ENCODE measurements at regions not wholly inside any gene's neighbourhood (a gene's known extent, or its start where the extent isn't known, plus 50 kb on each side); places are given as distances from the start of the nearest gene placed in this dataset.

GRCh38 chr13:72620874-72621273, 106.6 kb downstream of the MZT1 start:
- no peaks in the 10 kb centered on the region for H4K20me1 ChIP-seq (ENCODE audit: insufficient read depth)
- no peaks in the 10 kb centered on the region for H3K4me1 ChIP-seq (ENCODE audit: control insufficient read depth in 1 of 2, insufficient read depth in 2 of 2, low read length in 2 of 2)
- H3K9me2 ChIP-seq (ENCODE audit: insufficient read depth), result no peaks in the 10 kb centered on the region
- DNase-seq (ENCODE audit: low read depth, low spot score), result no peak
- RAD21 ChIA-PET (ENCODE audit: low non-redundant PET in 1 of 2, low total read pairs in 2 of 2, uncharacterized antibody in 2 of 2, unreplicated experiment in 2 of 2), result no interaction called here
- POLR2A ChIA-PET, result no interaction called here
- no peaks in the 10 kb centered on the region for H3K9me3 ChIP-seq (ENCODE audit: control insufficient read depth in 1 of 2, insufficient read depth in 1 of 2, low read depth in 1 of 2, low read length in 2 of 2)
- intact Hi-C loops (cut with micrococcal nuclease), result no loop called here
- no peak overlapping the region for H3K9ac ChIP-seq (ENCODE audit: low read length)
- H3K4me3 ChIP-seq (replicated peaks in 1 of 2; ENCODE audit: low read depth in 1 of 2, low read length in 2 of 2), result no peak overlapping the region
- no peak overlapping the region for H3K4me2 ChIP-seq (ENCODE audit: low read length)
- TF ChIP-seq ZBTB33 (IDR thresholded peaks at IDR 0.05; ENCODE audit: extremely low read depth, insufficient replicate concordance, low read length), result no peak
- no peak for TF ChIP-seq SRF (IDR thresholded peaks at IDR 0.05; ENCODE audit: low read depth)
- no peak for TF ChIP-seq ELF1 (IDR thresholded peaks at IDR 0.05; ENCODE audit: borderline replicate concordance, low read depth)
- no peak for TF ChIP-seq ZFX (IDR thresholded peaks at IDR 0.05)
- TF ChIP-seq YY1 (IDR thresholded peaks at IDR 0.05; ENCODE audit: extremely low read depth, insufficient replicate concordance, low read depth, low read length), result no peak
- TF ChIP-seq SIN3A (IDR thresholded peaks at IDR 0.05; ENCODE audit: low read depth), result no peak
- TF ChIP-seq MAX (IDR thresholded peaks at IDR 0.05), result no peak
- TF ChIP-seq POLR2AphosphoS5 (IDR thresholded peaks at IDR 0.05; ENCODE audit: low read depth, low read length), result no peak
- no peak for TF ChIP-seq POLR2A (IDR thresholded peaks at IDR 0.05; ENCODE audit: borderline replicate concordance, extremely low read depth, insufficient read depth, insufficient read length)
- H3K27me3 ChIP-seq (ENCODE audit: insufficient read depth, low read length), result no peaks in the 10 kb centered on the region
- no peaks in the 10 kb centered on the region for H3K79me2 ChIP-seq (ENCODE audit: insufficient read depth, low read length)
- no peak for ATAC-seq
- no peaks in the 10 kb centered on the region for H3K36me3 ChIP-seq (ENCODE audit: control insufficient read depth in 1 of 2, insufficient read depth in 2 of 2, low read length in 2 of 2)
- CTCF ChIA-PET, result no interaction called here
- no peak overlapping the region for H3K27ac ChIP-seq (ENCODE audit: low read depth, low read length)
- no TSS peak for BruUV-seq (replicated peaks)
- no peak overlapping the region for H2AFZ ChIP-seq (ENCODE audit: low read depth, low read length, poor library complexity, severe bottlenecking)

- DNase-seq (ENCODE audit: low read depth, low spot score) (no peak), ATAC-seq (no peak)
- Histone ChIP-seq H2AFZ (ENCODE audit: low read depth, low read length, poor library complexity, severe bottlenecking) (no peak overlapping the region), H3K27me3 (ENCODE audit: insufficient read depth, low read length) (no peaks in the 10 kb centered on the region), H3K4me3 (replicated peaks in 1 of 2; ENCODE audit: low read depth in 1 of 2, low read length in 2 of 2) (no peak overlapping the region), H3K27ac (ENCODE audit: low read depth, low read length) (no peak overlapping the region), H3K9me3 (ENCODE audit: control insufficient read depth in 1 of 2, insufficient read depth in 1 of 2, low read depth in 1 of 2, low read length in 2 of 2) (no peaks in the 10 kb centered on the region), H4K20me1 (ENCODE audit: insufficient read depth) (no peaks in the 10 kb centered on the region), H3K4me2 (ENCODE audit: low read length) (no peak overlapping the region), H3K4me1 (ENCODE audit: control insufficient read depth in 1 of 2, insufficient read depth in 2 of 2, low read length in 2 of 2) (no peaks in the 10 kb centered on the region), H3K9ac (ENCODE audit: low read length) (no peak overlapping the region), H3K9me2 (ENCODE audit: insufficient read depth) (no peaks in the 10 kb centered on the region), H3K79me2 (ENCODE audit: insufficient read depth, low read length) (no peaks in the 10 kb centered on the region), H3K36me3 (ENCODE audit: control insufficient read depth in 1 of 2, insufficient read depth in 2 of 2, low read length in 2 of 2) (no peaks in the 10 kb centered on the region)
- ChIA-PET RAD21 (ENCODE audit: low non-redundant PET in 1 of 2, low total read pairs in 2 of 2, uncharacterized antibody in 2 of 2, unreplicated experiment in 2 of 2) (no interaction called here), POLR2A (no interaction called here), CTCF (no interaction called here)
- no peak for TF ChIP-seq FOSL1 (IDR thresholded peaks at IDR 0.05; ENCODE audit: low read depth)
- no peak for TF ChIP-seq ZFX (IDR thresholded peaks at IDR 0.05)
- TF ChIP-seq POLR2AphosphoS5 (IDR thresholded peaks at IDR 0.05; ENCODE audit: low read depth, low read length), result no peak
- no peak for TF ChIP-seq TCF7L2 (IDR thresholded peaks at IDR 0.05; ENCODE audit: borderline replicate concordance, extremely low read depth, insufficient read depth, insufficient read length)
- TF ChIP-seq ZBTB33 (IDR thresholded peaks at IDR 0.05; ENCODE audit: extremely low read depth, insufficient replicate concordance, low read length), result no peak
- no peak for TF ChIP-seq EGR1 (IDR thresholded peaks at IDR 0.05; ENCODE audit: low read depth)
- TF ChIP-seq ELF1 (IDR thresholded peaks at IDR 0.05; ENCODE audit: borderline replicate concordance, low read depth), result no peak
- no peak for TF ChIP-seq POLR2A (IDR thresholded peaks at IDR 0.05; ENCODE audit: borderline replicate concordance, extremely low read depth, insufficient read depth, insufficient read length)
- no peak for TF ChIP-seq ZNF274 (IDR thresholded peaks at IDR 0.05; ENCODE audit: low read depth, low read length)
- no peak for TF ChIP-seq EZH2phosphoT487 (IDR thresholded peaks at IDR 0.05; ENCODE audit: borderline replicate concordance)
- no peak for TF ChIP-seq EZH2 (IDR thresholded peaks at IDR 0.05)
- TF ChIP-seq SIN3A (IDR thresholded peaks at IDR 0.05; ENCODE audit: low read depth), result no peak
- TF ChIP-seq MAX (IDR thresholded peaks at IDR 0.05), result no peak
- intact Hi-C loops (cut with micrococcal nuclease), result no loop called here
- BruUV-seq (replicated peaks), result no TSS peak
Observed at GRCh38 chr13:72617951-72618350, 109.5 kb downstream of the MZT1 start.
